ENCODE measurements at regions not wholly inside any gene's neighbourhood (a gene's known extent, or its start where the extent isn't known, plus 50 kb on each side); places are given as distances from the start of the nearest gene placed in this dataset.

GRCh38 chr22:47698906-47699305, 936.5 kb downstream of the TBC1D22A start:
- TF ChIP-seq CREB1 (IDR thresholded peaks at IDR 0.05) (no peak), CREB1 (CRISPR knock-in tag; IDR thresholded peaks at IDR 0.05) (no peak), BRF2 (CRISPR knock-in tag; IDR thresholded peaks at IDR 0.05) (no peak), RAD21 (CRISPR knock-in tag; IDR thresholded peaks at IDR 0.05) (no peak), ETV6 (CRISPR knock-in tag; conservative IDR thresholded peaks at IDR 0.05) (no peak), HOXA7 (CRISPR knock-in tag; IDR thresholded peaks at IDR 0.05) (no peak)

Measured in HepG2 (cell line).